ENCODE measurements at regions not wholly inside any gene's neighbourhood (a gene's known extent, or its start where the extent isn't known, plus 50 kb on each side); places are given as distances from the start of the nearest gene placed in this dataset.

- TF ChIP-seq POLR2A (IDR thresholded peaks at IDR 0.05) = no peak
- TF ChIP-seq, protein P1, sequence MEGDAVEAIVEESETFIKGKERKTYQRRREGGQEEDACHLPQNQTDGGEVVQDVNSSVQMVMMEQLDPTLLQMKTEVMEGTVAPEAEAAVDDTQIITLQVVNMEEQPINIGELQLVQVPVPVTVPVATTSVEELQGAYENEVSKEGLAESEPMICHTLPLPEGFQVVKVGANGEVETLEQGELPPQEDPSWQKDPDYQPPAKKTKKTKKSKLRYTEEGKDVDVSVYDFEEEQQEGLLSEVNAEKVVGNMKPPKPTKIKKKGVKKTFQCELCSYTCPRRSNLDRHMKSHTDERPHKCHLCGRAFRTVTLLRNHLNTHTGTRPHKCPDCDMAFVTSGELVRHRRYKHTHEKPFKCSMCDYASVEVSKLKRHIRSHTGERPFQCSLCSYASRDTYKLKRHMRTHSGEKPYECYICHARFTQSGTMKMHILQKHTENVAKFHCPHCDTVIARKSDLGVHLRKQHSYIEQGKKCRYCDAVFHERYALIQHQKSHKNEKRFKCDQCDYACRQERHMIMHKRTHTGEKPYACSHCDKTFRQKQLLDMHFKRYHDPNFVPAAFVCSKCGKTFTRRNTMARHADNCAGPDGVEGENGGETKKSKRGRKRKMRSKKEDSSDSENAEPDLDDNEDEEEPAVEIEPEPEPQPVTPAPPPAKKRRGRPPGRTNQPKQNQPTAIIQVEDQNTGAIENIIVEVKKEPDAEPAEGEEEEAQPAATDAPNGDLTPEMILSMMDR (IDR thresholded peaks at IDR 0.05) = no peak
These were observed 129.2 kb upstream of the RFLNA start for GRCh38 chr12:124165695-124166094.

All from tibial nerve (tissue), 3 donors.